ENCODE measurements at regions not wholly inside any gene's neighbourhood (a gene's known extent, or its start where the extent isn't known, plus 50 kb on each side); places are given as distances from the start of the nearest gene placed in this dataset.

DNA sequence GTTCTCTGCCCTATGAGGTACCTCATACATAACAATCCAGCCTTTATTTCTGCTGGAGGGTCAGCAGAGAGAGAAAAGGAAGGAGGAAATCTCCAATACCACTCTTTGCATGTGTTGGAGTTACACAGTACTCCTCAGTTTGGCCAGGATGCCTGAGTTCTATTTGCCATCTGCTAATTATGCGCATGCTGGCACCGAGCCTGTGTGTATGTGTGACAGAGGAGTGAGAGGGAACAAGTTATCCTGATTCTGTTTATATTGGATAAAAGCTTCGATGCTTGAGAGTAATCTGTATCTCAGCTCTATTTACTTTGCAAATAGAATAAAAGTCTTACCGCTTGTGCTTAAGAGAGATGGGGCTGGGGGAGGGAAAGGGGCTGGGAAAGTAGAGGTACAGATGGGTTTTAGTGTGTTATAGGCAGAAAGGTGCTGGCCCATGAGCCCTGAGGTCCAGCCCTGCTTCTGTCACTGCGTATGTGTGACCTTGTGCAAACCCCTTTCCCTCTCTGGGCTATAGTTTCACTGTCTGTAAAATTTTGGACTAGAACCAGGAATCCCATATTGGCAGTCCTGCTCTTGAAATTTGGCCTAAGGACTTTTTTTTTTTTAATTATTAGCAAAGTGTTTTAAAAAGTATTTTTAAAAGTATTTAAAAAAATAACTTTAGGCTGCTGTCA, 54.5 kb upstream of the PLXNA2 start:
- no peak for DNase-seq

DNA sequence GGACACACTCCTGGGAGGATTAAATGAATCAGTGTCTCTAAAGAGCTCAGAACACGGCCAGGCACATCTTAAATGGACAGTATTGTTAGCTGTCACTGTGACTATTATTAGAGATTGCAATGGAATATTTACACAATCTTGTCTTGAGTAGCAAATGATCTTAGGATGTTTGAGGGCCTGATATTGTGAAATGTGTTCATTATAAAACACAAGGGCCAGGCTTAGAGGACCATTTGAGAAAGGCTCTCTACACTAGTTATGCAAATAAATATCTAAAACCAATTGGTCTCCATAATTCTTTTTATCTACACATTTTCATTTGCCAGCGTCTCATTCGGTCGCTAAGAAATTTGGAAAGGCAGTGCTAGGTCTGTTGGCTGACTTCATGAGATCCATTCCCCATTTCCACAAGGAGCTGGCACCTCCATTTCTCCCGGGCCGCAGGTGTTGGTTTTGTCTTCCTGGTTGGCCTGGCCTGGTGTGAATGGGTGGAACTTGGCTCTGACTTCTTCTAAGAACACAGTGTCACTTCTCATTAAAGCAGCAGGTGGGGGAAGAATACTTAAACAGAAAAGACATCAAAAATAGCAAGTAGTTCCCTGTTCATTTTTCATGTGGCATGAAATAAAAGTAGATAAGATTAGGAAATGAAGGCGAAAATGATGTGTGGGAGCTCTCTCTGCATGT, 56.0 kb upstream of the PLXNA2 start:
- no peak for DNase-seq

DNA sequence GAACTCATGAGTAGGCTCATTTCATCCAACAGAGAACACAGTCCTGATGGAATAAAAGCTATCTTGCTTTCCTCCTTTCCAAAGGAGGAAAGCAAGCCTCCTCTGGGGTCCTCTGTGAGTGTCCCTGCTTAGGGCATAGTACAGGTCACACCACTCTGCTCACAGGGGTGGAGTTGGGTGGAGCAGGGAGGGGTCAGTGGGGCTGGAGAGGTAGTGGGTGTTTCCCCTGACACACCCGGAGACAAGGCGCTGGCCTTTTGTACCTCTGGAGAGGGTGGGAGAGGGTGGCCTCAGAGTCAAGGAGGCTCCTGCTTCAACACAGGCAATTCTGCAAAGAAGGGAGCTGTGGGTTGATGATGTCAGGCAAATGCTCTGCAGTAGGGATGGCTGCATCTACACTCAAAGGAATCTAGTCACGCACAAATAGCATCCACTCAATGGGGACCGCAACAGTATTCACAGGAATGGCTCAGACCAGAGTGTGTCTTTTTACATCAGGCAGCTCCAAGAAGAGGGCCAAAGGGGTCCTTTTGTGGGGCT, 58.6 kb upstream of the PLXNA2 start:
- DNase-seq: no peak

DNA sequence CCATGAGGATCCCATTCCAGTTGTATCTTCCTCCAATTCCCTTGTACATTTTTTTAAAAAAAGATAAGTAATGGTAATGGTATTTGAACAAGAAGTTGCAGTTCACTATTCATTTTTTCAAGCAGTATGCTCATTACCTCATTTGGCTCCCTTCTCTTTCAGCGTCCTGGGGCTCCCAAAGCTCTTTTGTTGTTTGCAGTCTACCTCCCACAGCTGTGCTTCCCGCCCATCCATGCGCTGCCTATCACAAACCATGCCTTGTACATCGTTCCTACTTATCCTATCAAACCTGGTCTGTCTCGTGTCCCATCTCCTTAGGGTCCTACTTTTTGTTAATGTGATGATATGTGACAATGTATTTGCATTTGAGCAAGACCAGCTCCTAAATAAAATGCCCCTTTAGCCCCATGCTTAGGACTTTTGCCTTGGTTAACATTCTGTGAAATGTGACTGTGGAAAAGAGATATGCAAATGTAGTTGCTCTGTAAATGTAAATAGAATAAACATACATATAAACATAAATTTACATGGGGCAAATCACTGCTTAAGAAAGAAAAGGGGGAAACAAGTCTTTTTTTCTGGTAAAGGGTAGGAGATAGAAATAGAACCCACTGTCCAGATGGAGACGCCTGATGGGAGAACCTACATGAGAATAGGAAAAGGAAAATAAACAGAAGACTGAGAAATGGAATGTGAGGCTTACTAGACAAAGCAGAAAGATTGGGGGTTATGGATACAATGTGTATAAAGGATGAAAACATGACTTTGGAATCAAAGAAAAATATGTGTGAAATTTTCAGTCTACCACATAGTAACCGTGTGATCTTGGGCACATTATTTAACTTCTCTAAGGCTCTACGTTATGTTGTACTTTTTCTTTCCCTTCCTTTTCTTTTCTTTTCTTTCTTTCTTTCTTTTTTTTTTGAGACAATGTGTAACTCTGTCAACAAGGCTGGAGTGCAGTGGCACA, 59.8 kb upstream of the PLXNA2 start:
- no peak for DNase-seq

DNA sequence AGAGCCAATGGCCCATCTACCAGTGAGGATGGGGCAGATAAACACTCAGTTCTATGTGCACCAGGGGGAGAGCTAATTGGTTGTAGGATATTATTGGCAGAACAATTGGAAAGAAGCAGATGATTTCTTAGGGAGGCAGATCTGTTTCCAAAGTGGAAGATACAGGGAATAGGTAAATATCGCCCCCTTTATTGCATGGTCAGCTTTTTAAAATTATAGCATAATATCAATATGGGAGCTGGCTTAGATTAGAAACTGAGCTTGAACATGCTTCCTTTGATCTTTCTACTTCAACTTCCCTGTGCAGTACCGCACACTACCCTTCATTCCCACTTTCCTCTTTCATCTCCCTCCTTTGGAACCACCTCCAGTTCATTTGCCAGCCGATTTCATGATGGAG, 64.0 kb upstream of the PLXNA2 start:
- no peak for DNase-seq

DNA sequence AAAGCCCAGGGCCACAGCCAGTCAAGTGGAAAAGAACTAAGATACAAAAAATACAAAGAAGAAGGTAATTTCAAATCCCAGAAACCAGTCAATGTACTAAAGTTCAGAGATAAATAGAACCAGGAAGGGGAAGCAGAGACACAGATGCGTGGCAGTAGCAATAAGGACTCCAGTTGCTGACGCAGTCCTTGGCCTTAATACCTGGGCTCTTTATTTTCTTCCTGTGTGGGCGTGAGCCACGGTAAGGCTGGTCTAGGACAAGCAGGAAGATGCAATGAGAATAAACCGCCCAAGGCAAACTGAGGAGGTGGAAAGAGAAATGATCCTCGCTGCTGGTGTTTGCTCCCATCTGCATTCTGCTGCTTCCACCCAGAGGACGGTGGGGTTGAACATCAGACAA, 65.6 kb upstream of the PLXNA2 start:
- no peak for DNase-seq

DNA sequence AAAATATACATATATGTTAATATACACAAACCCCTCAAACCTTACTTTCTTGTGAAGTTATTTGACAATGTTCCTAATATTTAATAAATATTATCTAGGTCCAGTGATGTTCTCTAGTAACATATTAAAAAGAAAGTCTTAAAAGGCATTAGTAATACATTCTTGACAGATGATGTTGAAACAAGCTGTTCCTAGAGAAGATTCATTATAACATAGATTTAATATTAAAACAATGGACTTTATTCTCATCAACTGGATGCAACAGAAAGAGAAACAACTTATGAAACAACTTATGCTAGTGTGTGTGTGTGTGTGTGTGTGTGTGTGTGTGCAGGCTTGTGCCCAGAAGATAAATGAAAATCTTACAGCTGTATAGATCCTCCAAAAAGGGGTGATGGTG, 68.5 kb upstream of the PLXNA2 start:
- DNase-seq: no peak

DNA sequence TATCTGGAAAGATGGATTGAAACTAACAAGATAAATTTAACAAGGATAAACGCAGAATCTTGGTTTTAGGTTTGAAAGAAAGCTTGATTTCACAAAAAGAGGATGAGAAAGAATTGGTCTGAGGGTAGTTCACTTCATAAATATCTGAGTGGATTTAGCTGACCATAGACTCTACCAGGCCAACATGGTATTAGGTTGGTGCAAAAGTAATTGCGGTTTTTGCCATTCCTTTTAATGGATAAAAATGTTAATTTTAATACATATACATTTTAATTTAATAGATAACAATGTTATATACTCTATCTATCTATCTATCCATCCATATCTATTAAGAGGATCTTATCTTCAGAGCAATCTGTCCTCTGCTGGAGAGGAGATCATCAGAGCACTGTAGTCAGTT, 70.2 kb upstream of the PLXNA2 start:
- DNase-seq: no peak

DNA sequence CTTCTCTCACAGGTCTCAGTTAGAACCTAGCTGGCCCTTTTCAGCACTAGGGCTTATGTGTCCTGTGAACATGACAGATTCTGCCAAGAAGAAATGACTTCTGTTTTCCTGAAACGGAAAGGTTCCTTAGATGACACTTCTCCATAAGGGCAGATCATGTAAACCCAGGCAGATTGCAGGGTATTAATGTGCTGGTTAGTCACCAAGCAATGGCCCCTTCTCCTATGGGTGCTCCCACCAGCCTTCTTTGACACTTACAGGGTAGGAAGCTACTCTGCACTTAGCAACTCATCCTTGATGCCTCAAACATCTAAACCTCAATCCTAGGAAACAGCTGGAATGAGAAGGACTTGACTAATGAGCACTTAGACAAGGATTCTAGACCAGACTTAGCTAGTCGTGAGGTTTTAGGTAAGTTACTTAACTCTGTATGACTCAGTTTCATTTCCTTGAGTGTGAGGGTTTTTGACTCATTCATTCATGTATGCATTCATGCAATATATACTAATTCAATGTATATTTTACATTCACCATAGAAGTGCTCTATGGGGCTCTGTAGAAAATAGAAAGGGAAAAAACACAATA, 74.1 kb upstream of the PLXNA2 start:
- DNase-seq: no peak

DNA sequence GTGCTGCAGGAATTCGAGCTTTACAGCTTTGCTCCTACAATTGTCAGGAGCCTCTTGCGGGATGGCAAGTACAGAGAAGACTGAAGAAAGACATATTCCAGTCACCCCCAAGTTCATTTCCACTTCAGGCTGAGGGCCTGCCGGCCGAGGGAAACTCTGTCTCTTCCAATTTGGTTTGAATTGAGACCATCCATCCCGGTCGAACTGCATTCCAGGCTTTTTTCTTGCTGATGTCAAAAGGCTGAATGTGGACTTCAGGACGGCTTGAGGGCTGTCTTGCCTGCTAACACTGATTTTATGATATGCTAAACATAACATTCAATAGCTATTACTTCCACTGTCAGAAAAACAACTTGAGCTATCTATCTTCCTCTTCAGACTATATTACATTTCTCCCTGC, 79.8 kb upstream of the PLXNA2 start:
- no peak for DNase-seq

DNA sequence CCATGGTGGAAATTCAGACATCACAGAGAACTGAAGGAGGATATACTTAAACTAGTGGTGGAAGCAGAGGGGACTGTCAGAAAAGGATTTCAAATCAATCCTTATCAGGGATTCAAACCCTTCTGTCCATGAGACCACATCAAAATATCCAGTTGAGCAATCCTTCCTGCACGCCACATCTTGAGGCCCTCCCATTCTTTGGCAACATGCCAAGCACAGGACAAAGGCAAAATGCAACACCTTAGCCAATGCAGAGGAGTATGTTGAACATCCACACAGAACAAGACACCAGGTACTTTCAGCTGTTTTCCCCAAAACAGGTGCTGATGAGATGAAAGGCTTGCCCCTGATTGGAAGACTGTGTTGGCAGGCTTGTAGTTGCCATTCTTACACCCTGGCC, 81.8 kb upstream of the PLXNA2 start:
- DNase-seq: no peak

DNA sequence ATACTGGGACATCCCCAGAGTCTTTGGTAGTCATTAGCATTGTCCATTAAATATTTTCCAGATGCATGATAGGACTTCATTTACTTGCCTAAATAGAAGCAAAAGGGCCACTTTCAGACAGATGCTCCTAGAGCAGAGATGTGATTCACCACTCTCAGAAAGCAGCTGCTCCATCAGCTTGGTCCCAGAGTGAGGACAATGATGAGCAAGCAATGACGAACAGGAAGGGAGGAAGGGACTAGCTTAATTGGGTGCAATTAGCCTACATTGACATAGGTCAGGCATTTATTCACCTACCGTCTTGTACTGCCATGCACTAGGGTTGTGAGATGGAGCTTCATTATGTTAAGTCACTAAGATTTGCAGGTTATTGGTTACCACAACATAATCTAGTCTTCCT, 85.1 kb upstream of the PLXNA2 start:
- DNase-seq: no peak

DNA sequence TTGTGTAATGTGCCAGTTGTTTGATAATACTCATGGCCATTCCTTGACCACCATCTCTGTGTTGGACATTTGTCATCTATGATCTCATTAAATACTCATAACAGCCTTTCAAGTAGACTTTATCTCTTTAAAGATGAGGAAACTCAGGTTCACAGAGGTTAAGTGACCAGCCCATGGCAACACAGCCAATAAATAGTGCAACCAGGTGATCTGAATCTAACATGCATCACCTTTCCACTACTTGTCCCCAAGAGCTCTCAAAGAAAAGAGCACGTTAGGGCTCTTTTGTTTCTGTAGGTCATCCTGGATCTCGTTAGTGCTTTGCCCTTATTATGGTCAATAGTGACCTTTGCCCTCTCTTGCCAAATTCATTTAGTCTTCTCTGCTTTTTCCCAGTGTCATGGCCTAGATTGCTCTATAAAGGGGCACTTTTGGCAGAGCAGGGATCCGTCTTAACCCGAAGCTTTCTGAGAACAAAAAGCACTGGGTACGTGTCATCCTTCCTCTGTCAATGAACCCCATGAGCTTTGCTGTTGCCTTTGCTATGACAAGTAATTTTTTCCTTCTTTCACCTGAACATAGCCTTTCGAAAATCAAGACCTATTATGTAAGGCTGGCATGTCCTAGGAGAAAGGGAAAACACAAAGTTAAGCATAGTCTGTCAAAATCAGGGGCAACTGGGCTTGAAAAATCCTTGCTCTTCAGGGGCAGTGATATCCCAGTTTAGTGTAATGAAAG, 88.0 kb upstream of the PLXNA2 start:
- DNase-seq: no peak

DNA sequence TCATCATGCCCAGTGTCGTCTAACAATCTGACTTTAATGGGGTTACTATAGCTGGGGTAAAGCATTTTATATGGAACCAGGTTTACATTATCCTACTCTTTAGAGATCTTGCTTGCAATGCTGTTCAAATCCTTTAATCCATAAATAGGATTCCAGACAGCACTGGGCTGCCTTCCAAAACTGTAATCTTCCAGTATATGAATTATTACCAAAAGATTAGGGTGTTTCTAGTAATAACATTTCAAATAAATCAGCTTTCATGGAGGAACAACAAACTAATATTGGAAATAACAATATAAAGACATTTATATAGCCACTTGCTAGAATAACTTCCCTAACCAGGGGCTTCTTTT, 88.6 kb upstream of the PLXNA2 start:
- no peak for DNase-seq

DNA sequence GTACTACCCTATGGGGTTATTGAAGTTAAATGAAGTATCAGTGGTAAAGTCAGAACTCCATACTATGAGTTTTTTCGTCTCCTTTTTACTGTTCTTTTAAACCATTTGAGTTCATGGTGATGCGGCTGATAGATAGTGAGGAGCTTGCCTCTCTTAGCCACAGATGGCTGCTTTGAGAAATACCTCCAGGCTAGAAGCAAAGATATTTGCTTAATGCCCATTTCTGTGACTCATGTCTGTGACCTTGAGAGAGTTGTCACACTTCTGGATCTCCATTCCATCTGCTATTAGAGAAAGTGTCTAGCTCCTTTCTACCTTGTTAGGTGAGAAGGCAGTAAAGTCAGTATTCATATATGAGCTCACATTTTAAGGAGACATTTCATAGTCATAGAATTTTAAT, 89.5 kb upstream of the PLXNA2 start:
- DNase-seq: no peak

DNA sequence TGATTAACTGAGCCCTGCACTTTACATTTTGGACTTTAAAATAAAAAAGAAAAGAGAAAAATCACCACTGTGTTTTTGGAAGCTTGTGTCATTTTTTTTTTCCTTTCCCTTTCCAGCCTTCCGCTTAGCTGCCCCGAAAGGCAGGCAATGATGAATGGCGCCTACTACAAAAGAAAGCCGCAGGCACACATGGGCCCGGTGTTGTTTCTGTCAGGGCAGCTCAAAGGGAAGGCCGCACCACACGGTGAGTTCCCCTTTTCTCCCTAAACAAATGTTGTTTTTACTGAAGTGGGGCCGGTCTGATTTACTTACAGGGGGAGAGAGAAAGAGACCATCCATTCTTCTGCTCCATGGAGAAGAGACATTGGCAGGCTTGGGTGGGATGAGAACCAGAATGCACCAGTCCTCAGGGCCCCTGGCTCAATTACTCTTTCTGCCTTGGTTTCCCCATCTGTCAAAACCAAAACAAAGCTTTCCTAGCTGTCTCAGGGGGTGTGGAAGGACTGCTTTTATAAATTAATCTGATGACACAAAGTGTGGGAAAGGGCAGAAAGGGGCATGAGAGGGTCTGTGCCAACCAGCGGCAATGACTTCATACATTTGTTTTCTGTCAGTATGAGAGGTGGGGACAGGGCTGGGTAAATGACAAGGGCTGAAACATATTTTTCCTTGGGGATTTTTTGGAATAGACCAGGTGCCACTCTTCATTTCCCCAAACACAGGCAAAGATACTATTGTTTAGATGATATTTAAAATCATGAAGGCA, 91.4 kb upstream of the PLXNA2 start:
- DNase-seq: no peak

DNA sequence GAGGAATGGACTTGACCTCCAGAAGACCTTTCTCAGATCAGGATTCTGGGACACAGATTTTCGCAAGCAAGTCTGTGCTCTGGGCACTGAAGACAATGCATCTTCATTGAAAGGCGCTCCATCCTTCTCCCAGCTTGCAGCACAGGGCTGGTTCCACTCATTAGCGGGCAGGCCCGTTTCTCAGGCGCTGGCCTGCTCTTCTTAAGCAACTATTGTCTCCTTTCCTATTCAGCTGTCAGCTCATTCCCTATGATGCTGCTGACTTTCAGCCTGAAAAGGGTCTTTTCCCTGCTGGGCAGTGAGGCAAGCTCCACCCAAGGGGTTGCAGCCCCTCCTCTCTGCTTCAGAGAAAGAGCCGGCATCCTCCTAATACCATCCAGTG, 91.9 kb upstream of the PLXNA2 start:
- no peak for DNase-seq

DNA sequence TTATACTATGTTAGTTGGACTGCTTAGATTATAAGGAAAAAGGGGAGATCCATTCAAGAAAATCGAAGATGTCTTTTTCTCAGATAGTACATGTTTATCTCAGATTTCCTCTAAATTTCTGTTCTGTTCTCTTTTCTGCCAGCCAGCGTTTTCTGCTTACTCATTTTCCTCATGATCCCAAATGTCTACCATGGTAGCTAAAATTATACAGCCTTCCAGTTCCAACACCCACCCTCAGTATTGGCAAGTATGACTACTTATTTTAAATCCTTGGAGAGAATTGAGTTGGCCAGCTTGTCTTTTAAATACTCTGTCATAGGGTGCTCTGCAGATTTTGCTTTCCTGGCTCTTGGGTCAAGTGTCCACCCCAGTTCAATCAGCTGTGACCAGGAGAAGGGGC, 95.7 kb upstream of the PLXNA2 start:
- DNase-seq: no peak

DNA sequence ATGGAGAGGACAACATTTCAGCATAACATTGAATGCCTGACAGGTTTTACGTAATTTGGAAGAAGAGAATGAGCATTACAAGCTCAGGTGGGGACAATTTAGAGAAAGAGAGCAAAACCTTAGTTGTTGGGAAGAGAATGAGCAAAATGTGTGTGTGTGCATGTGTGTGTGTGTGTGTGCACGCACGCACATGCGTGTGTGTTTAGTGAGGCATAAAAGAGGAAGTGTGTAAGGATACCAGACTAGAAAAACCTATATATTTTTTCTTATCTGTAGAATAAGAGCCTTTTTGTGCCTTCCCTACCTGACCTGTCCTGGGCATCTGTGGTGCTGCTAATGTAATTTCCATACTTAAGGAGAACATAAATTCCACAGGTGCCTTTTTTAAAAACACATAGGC, 99.0 kb upstream of the PLXNA2 start:
- no peak for DNase-seq

DNA sequence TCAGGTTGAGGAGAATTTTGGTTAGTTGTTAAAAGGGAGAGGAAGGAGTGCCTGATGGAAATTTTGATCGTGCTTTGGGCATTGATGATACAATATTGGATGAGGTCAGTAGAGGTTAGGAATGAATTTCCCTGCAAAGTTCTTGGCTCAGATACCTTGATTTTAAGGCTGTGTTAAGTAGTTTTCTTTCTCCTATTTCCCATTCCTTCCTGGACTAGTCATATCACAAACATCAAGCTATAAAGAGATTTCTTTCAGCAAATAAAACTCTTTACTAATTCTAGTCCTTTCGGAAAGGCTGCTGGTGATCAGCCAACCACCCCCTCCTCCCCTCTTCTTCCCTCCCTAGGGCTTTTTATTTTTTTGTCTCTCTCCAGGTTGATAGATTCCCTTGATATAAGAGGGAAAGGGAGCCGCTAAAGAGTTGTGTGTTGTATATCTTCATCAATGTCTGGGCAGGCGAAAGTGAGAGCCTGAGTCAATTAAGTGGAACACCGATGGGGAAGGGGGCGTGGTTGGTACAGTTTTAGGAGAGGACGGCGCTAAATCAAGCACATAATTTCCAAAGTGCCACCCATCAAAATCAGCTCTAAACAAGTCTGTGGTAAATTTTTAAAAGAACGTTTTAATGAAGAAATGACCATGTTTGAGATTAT, 100.1 kb upstream of the PLXNA2 start:
- DNase-seq: no peak

DNA sequence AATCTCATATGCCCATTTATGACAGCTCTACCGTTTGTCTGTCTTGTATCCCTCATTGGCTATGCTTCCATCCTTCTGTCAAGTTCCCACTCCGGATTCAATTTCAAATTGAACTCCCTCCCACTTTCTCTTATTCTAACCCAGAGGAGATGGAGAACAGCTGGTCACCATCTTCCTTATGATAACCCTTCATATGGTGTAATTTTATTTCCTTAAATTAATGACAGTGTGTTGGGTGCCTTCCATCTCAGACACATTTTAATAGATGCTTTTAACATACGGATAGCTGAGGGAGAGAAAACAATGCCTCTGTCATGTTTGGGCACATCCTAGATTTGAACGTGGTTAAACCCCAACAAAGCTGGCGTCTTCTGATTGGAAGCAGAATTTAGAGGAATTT, 103.0 kb upstream of the PLXNA2 start:
- DNase-seq: no peak
